GM12878 (cell line): ENCODE measurements at regions not wholly inside any gene's neighbourhood (a gene's known extent, or its start where the extent isn't known, plus 50 kb on each side); places are given as distances from the start of the nearest gene placed in this dataset.

Source experiments
- ATAC-seq: fragments of 200-7000 bp; cut with Tn5 transposase; 3 replicates; pipeline ENCODE4 v1.9.1; 2020; ENCODE audit warnings: mild to moderate bottlenecking, moderate library complexity
- BruUV-seq: library from RNA; stranded (reverse); fragments of 400-500 nt; replicated peaks from 2 replicates; lab custom pipeline; 2021; lab: Mats Ljungman, UMichigan
- CTCF ChIA-PET: fragments of 300-600 bp; sonication (Branson Sonifier 250); formaldehyde crosslinking; extraction: SDS; loops from one replicate; lab custom pipeline; 2021; ENCODE audit warnings: inconsistent platforms; lab: Yijun Ruan, JAX
- POLR2A ChIA-PET: fragments of 350-600 bp; formaldehyde crosslinking; extraction: SDS; loops from one replicate; lab custom pipeline; 2021; ENCODE audit warnings: inconsistent platforms; lab: Charles Lee
- RAD21 ChIA-PET: fragments of 300-600 bp; sonication (Branson Sonifier 250); formaldehyde crosslinking; loops from one replicate; lab custom pipeline; 2023; ENCODE audit warnings: antibody characterized with exemption; ENCODE audit not compliant: unreplicated experiment; lab: Charles Lee
- SMC1A ChIA-PET: fragments of 300-600 bp; sonication (Branson Sonifier 250); formaldehyde crosslinking; loops from one replicate; lab custom pipeline; 2023; ENCODE audit not compliant: unreplicated experiment, uncharacterized antibody; lab: Charles Lee
- DNase-seq: peaks from one replicate; pipeline ENCODE4 v3.0.0-alpha.2; 2011; ENCODE audit warnings: low read depth, low spot score
- FAIRE-seq: peaks from 3 replicates; lab custom pipeline; 2011; peaks lifted over from hg19 to GRCh38; lab: Jason Lieb, UNC
- H2AFZ ChIP-seq: 2 replicates; pipeline ENCODE4 v1.6.0; 2011; ENCODE audit warnings: low read depth, low read length, control low read depth; ENCODE audit not compliant: control insufficient read depth
- H3K27ac ChIP-seq: 2 replicates; pipeline ENCODE4 v1.5.1; 2011; ENCODE audit warnings: control low read depth; ENCODE audit not compliant: control insufficient read depth, insufficient read depth
- H3K27me3 ChIP-seq, 2 experiments: replicated peaks in 1 of 2; 2 replicates each; pipeline versions ENCODE4 v1.6.0 to v1.6.1; 2011; ENCODE audit warnings: low read length in 1 of 2; ENCODE audit not compliant: control insufficient read depth in 2 of 2, insufficient read depth in 2 of 2
- H3K36me3 ChIP-seq, 2 experiments: 2 replicates each; pipeline ENCODE4 v1.5.1; 2011; ENCODE audit warnings: low read length in 1 of 2; ENCODE audit not compliant: control insufficient read depth in 2 of 2, insufficient read depth in 2 of 2
- H3K4me1 ChIP-seq: 2 replicates; pipeline ENCODE4 v1.6.1; 2011; ENCODE audit warnings: mild to moderate bottlenecking, low read length, moderate library complexity, mixed read lengths; ENCODE audit not compliant: control insufficient read depth, insufficient read depth
- H3K4me2 ChIP-seq: 2 replicates; pipeline ENCODE4 v1.6.0; 2011; ENCODE audit warnings: control low read depth; ENCODE audit not compliant: control insufficient read depth, insufficient read depth
- H3K4me3 ChIP-seq: fragments of 200-600 bp; sonication (generic); 2 replicates; pipeline ENCODE4 v1.5.1; 2016
- H3K79me2 ChIP-seq: 2 replicates; pipeline ENCODE4 v1.6.0; 2011; ENCODE audit warnings: low read length; ENCODE audit not compliant: control insufficient read depth, insufficient read depth
- H3K9ac ChIP-seq: 2 replicates; pipeline ENCODE4 v1.8.0; 2011; ENCODE audit warnings: low read length, control low read depth, mixed read lengths; ENCODE audit not compliant: control insufficient read depth, insufficient read depth
- H3K9me3 ChIP-seq: replicated peaks from 3 replicates; pipeline ENCODE4 v1.5.1; 2011; ENCODE audit warnings: mild to moderate bottlenecking, low read length; ENCODE audit not compliant: control insufficient read depth, insufficient read depth
- H4K20me1 ChIP-seq: 2 replicates; pipeline ENCODE4 v1.6.0; 2011; ENCODE audit not compliant: control insufficient read depth, insufficient read depth
- BRCA1 ChIP-seq: IDR thresholded peaks from 2 replicates; pipeline ENCODE4 v1.6.1; 2011; ENCODE audit warnings: low read depth, low read length, improper control_type of control experiment
- ETV6 ChIP-seq, 2 experiments: fragments of 450-650 bp in 1 of 2; IDR thresholded peaks in 1 of 2; conservative IDR thresholded peaks in 1 of 2; 2 replicates each; pipeline ENCODE4 v1.6.1; 2014; ENCODE audit warnings: antibody characterized with exemption in 1 of 2, borderline replicate concordance in 1 of 2, low read depth in 1 of 2, mild to moderate bottlenecking in 1 of 2, moderate library complexity in 1 of 2
- GATAD2B ChIP-seq: fragments of 450-650 bp; conservative IDR thresholded peaks from 2 replicates; pipeline ENCODE4 v1.6.1; 2017; ENCODE audit warnings: low read depth, mild to moderate bottlenecking, moderate library complexity
- HCFC1 ChIP-seq: fragments of 150-350 bp; IDR thresholded peaks from 2 replicates; pipeline ENCODE4 v1.6.1; 2014; ENCODE audit warnings: low read length
- MEF2B ChIP-seq: fragments of 450-650 bp; IDR thresholded peaks from 2 replicates; pipeline ENCODE4 v1.6.1; 2018; ENCODE audit warnings: mild to moderate bottlenecking, moderate library complexity; ENCODE audit not compliant: partially characterized antibody, poor library complexity, severe bottlenecking
- MTA3 ChIP-seq: IDR thresholded peaks from 2 replicates; pipeline ENCODE4 v1.6.1; 2012; ENCODE audit warnings: low read length, inconsistent platforms, borderline replicate concordance
- PAX5 ChIP-seq: IDR thresholded peaks from 2 replicates; pipeline ENCODE4 v1.6.1; 2011; ENCODE audit warnings: low read depth, low read length, borderline replicate concordance
- POLR2AphosphoS2 ChIP-seq: IDR thresholded peaks from 2 replicates; pipeline ENCODE4 v1.6.1; 2011; ENCODE audit warnings: low read depth, mild to moderate bottlenecking, low read length, improper control_type of control experiment, moderate library complexity
- RUNX3 ChIP-seq: IDR thresholded peaks from 2 replicates; pipeline ENCODE4 v1.6.1; 2012; ENCODE audit warnings: low read length, inconsistent platforms
- SMAD5 ChIP-seq: IDR thresholded peaks from 2 replicates; pipeline ENCODE4 v1.6.1; 2016; ENCODE audit warnings: antibody characterized with exemption, low read depth
- ZNF207 ChIP-seq: fragments of 450-650 bp; IDR thresholded peaks from 2 replicates; pipeline ENCODE4 v1.6.1; 2014; ENCODE audit warnings: antibody characterized with exemption, mild to moderate bottlenecking, borderline replicate concordance
- WGBS: methylation state at CpG from one replicate; pipeline ENCODE4 v1.1.6; 2016; ENCODE audit warnings: low lambda C conversion rate; ENCODE audit not compliant: insufficient replicate concordance, insufficient coverage; ENCODE audit errors: missing lambda C conversion rate; 5-methylcytosine and 5-hydroxymethylcytosine counted together
- in situ Hi-C: fragments of 300-500 bp; cut with MboI; formaldehyde crosslinking; loops from 9 replicates; pipeline ENCODE4 v1.14.3; 2018; ENCODE audit warnings: mixed read lengths
- intact Hi-C: fragments of 100-400 bp; cut with micrococcal nuclease; formaldehyde crosslinking; loops from one replicate; pipeline ENCODE4 v1.14.2; 2022; ENCODE audit not compliant: unreplicated experiment
- TF ChIP-seq, protein P1 (sequence below): fragments of 450-650 bp; IDR thresholded peaks from 2 replicates; pipeline ENCODE4 v1.6.1; 2017; ENCODE audit warnings: mild to moderate bottlenecking
- TF ChIP-seq, protein P2 (sequence below): fragments of 450-650 bp; IDR thresholded peaks from 2 replicates; pipeline ENCODE4 v1.6.1; 2018; ENCODE audit warnings: borderline replicate concordance, mild to moderate bottlenecking; ENCODE audit not compliant: partially characterized antibody

DNA sequence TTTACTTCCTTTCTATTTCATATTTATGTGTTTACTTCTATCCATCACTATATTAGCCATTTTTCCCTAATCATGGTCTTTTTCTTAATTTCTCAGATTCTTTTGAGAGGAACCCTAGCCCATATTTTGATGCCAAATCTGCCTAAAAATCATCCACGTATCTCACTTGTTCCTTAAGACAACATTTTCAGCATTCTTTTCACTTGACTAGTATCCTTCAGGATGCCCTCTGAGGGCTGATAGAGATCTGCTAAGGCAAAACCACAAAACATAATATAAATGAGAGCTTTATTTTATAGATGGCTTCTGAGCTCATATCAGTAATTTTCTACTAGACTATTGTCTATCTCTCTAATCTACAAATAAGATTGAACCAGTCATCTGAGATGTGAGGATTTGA lies 341.9 kb downstream of the GPM6A start:
- SMC1A ChIA-PET, result interaction anchor here (1.4 kb wide), 1 partner anchor 10 kb away, joined by 5 read pairs; no protein-coding TSS in a partner anchor
- Histone ChIP-seq H3K4me2 (no peak overlapping the region), H3K79me2 (no peaks in the 10 kb centered on the region), H2AFZ (no peak overlapping the region), H3K4me3 (no peak overlapping the region), H3K9me3 (no peaks in the 10 kb centered on the region), H3K27me3 (no peaks in the 10 kb centered on the region), H3K9ac (no peak overlapping the region), H4K20me1 (no peaks in the 10 kb centered on the region), H3K27ac (no peak overlapping the region), H3K4me1 (no peaks in the 10 kb centered on the region), H3K36me3 (no peaks in the 10 kb centered on the region)
- CTCF ChIA-PET, result no interaction called here
- no peak for FAIRE-seq
- DNase-seq, result no peak
- BruUV-seq, result no TSS peak
- POLR2A ChIA-PET, result no interaction called here
- in situ Hi-C loops (no loop called here), intact Hi-C loops (no loop called here)
- RAD21 ChIA-PET, result no interaction called here
- 0% methylated on average over 1 of the region's 1 CpG for WGBS
- ATAC-seq, result no peak
- no peak for TF ChIP-seq MEF2B
- TF ChIP-seq POLR2AphosphoS2, result no peak
- TF ChIP-seq ZNF207, result no peak
- TF ChIP-seq HCFC1, result no peak
- no peak for TF ChIP-seq PAX5
- TF ChIP-seq RUNX3, result no peak
- no peak for TF ChIP-seq ETV6 (conservative IDR thresholded peaks at IDR 0.05 in 1 of 2, IDR thresholded peaks at IDR 0.05 in 1 of 2; ENCODE audit: borderline replicate concordance in 1 of 2, low read depth in 1 of 2)
- no peak for TF ChIP-seq MTA3
- TF ChIP-seq, protein P1, sequence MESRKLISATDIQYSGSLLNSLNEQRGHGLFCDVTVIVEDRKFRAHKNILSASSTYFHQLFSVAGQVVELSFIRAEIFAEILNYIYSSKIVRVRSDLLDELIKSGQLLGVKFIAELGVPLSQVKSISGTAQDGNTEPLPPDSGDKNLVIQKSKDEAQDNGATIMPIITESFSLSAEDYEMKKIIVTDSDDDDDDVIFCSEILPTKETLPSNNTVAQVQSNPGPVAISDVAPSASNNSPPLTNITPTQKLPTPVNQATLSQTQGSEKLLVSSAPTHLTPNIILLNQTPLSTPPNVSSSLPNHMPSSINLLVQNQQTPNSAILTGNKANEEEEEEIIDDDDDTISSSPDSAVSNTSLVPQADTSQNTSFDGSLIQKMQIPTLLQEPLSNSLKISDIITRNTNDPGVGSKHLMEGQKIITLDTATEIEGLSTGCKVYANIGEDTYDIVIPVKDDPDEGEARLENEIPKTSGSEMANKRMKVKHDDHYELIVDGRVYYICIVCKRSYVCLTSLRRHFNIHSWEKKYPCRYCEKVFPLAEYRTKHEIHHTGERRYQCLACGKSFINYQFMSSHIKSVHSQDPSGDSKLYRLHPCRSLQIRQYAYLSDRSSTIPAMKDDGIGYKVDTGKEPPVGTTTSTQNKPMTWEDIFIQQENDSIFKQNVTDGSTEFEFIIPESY, result no peak
- no peak for TF ChIP-seq BRCA1
- TF ChIP-seq, protein P2, sequence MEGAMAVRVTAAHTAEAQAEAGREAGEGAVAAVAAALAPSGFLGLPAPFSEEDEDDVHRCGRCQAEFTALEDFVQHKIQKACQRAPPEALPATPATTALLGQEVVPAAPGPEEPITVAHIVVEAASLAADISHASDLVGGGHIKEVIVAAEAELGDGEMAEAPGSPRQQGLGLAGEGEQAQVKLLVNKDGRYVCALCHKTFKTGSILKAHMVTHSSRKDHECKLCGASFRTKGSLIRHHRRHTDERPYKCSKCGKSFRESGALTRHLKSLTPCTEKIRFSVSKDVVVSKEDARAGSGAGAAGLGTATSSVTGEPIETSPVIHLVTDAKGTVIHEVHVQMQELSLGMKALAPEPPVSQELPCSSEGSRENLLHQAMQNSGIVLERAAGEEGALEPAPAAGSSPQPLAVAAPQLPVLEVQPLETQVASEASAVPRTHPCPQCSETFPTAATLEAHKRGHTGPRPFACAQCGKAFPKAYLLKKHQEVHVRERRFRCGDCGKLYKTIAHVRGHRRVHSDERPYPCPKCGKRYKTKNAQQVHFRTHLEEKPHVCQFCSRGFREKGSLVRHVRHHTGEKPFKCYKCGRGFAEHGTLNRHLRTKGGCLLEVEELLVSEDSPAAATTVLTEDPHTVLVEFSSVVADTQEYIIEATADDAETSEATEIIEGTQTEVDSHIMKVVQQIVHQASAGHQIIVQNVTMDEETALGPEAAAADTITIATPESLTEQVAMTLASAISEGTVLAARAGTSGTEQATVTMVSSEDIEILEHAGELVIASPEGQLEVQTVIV, result no peak
- no peak for TF ChIP-seq SMAD5
- TF ChIP-seq GATAD2B, result no peak
